ENCODE measurements at regions not wholly inside any gene's neighbourhood (a gene's known extent, or its start where the extent isn't known, plus 50 kb on each side); places are given as distances from the start of the nearest gene placed in this dataset.

DNA sequence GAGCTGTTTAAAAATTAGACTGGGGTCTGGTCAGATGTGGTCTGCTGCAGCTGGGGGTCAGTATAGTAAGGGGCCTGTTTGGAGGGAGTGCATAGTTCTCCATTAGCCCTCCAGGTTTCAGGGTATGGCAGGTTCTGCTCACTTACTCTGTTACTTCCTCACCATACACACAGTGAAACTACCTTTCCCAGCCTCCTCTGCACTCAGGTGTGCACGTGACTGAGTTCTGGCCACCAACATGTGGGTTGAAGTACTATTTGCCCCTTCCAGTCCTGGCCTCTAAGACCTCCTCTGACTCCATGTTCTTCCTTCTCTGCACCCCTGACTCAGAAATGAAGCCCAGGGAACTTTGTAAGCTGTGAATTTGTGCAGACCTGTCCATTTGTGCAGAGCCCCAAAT lies 190.5 kb upstream of the CLINT1 start:
- Histone ChIP-seq H4K20me1 (ENCODE audit: insufficient read depth, low read length) (no peaks in the 10 kb centered on the region), H3K9ac (ENCODE audit: low read length) (no peak overlapping the region), H3K4me2 (ENCODE audit: low read length) (no peak overlapping the region), H3K9me2 (ENCODE audit: low read depth, low read length) (no peaks in the 10 kb centered on the region), H3K4me3 (ENCODE audit: low read depth, low read length, poor library complexity, severe bottlenecking) (no peak overlapping the region), H2AFZ (ENCODE audit: low read length) (no peak overlapping the region), H3K4me1 (ENCODE audit: insufficient read depth, low read length, severe bottlenecking) (no peaks in the 10 kb centered on the region), H3K9me3 (ENCODE audit: low read length) (no peaks in the 10 kb centered on the region), H3F3A (ENCODE audit: insufficient read depth, low read length) (no peaks in the 10 kb centered on the region), H3K36me3 (ENCODE audit: insufficient read depth, low read length) (no peaks in the 10 kb centered on the region), H3K27ac (ENCODE audit: low read depth, low read length, poor library complexity, severe bottlenecking) (no peak overlapping the region), H3K79me2 (ENCODE audit: insufficient read depth, low read length) (no peaks in the 10 kb centered on the region), H3K27me3 (ENCODE audit: insufficient read depth, low read length) (no peaks in the 10 kb centered on the region)
- TF ChIP-seq CTCF (IDR thresholded peaks at IDR 0.05; ENCODE audit: low read length) (no peak), EZH2 (IDR thresholded peaks at IDR 0.05; ENCODE audit: borderline replicate concordance, low read length) (no peak)

- H3K79me2 ChIP-seq (ENCODE audit: insufficient read depth, low read length) = no peaks in the 10 kb centered on the region
- no peak overlapping the region for H3K27ac ChIP-seq (ENCODE audit: low read depth, low read length, poor library complexity, severe bottlenecking)
- no peaks in the 10 kb centered on the region for H4K20me1 ChIP-seq (ENCODE audit: insufficient read depth, low read length)
- H3F3A ChIP-seq (ENCODE audit: insufficient read depth, low read length) = no peaks in the 10 kb centered on the region
- H3K27me3 ChIP-seq (ENCODE audit: insufficient read depth, low read length) = no peaks in the 10 kb centered on the region
- H3K4me2 ChIP-seq (ENCODE audit: low read length) = no peak overlapping the region
- H2AFZ ChIP-seq (ENCODE audit: low read length) = no peak overlapping the region
- no peak overlapping the region for H3K4me3 ChIP-seq (ENCODE audit: low read depth, low read length, poor library complexity, severe bottlenecking)
- H3K9me2 ChIP-seq (ENCODE audit: low read depth, low read length) = no peaks in the 10 kb centered on the region
- H3K9ac ChIP-seq (ENCODE audit: low read length) = no peak overlapping the region
- no peaks in the 10 kb centered on the region for H3K36me3 ChIP-seq (ENCODE audit: insufficient read depth, low read length)
- H3K4me1 ChIP-seq (ENCODE audit: insufficient read depth, low read length, severe bottlenecking) = no peaks in the 10 kb centered on the region
- no peaks in the 10 kb centered on the region for H3K9me3 ChIP-seq (ENCODE audit: low read length)
- TF ChIP-seq CTCF (IDR thresholded peaks at IDR 0.05; ENCODE audit: low read length) (no peak), EZH2 (IDR thresholded peaks at IDR 0.05; ENCODE audit: borderline replicate concordance, low read length) (no peak)
Measured at GRCh38 chr5:158045696-158046095, 186.8 kb upstream of the CLINT1 start.

DNA sequence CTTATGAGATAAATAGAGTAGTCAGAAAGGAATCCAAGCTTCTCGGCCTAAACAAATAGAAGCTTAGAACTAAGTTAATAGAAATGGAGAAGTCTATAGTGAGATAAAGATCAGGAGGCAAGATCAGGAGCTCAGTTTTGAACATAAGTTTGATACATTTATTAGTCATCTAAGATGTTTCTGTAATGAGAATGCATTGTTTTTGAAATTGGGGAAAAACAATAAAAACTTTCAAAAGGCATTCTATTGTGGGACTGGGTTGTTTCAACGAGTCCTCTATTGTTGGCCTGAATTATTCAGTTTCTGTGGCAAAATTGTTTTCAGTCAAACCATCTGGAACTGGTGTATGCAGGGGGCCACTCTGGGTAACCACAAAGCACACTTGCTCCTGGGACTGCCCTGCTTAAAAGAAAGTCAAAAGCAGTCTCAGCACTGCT lies 181.0 kb upstream of the CLINT1 start:
- Histone ChIP-seq H3K4me2 (ENCODE audit: low read length) (no peak overlapping the region), H3K79me2 (ENCODE audit: insufficient read depth, low read length) (no peaks in the 10 kb centered on the region), H3K27ac (ENCODE audit: low read depth, low read length, poor library complexity, severe bottlenecking) (no peak overlapping the region)

More for the DNA sequence above, 181.0 kb upstream of the CLINT1 start:
- H2AFZ ChIP-seq (ENCODE audit: low read length) = no peak overlapping the region
- no peak for TF ChIP-seq CTCF (IDR thresholded peaks at IDR 0.05; ENCODE audit: low read length)
- no peak overlapping the region for H3K4me3 ChIP-seq (ENCODE audit: low read depth, low read length, poor library complexity, severe bottlenecking)
- no peak overlapping the region for H3K9ac ChIP-seq (ENCODE audit: low read length)
- no peaks in the 10 kb centered on the region for H3K27me3 ChIP-seq (ENCODE audit: insufficient read depth, low read length)
- H3K4me1 ChIP-seq (ENCODE audit: insufficient read depth, low read length, severe bottlenecking) = no peaks in the 10 kb centered on the region
- no peaks in the 10 kb centered on the region for H3K36me3 ChIP-seq (ENCODE audit: insufficient read depth, low read length)
- H3F3A ChIP-seq (ENCODE audit: insufficient read depth, low read length) = no peaks in the 10 kb centered on the region
- no peaks in the 10 kb centered on the region for H4K20me1 ChIP-seq (ENCODE audit: insufficient read depth, low read length)
- no peaks in the 10 kb centered on the region for H3K9me2 ChIP-seq (ENCODE audit: low read depth, low read length)
- H3K9me3 ChIP-seq (ENCODE audit: low read length) = no peaks in the 10 kb centered on the region
